WTC11 (cell line): ENCODE measurements at regions not wholly inside any gene's neighbourhood (a gene's known extent, or its start where the extent isn't known, plus 50 kb on each side); places are given as distances from the start of the nearest gene placed in this dataset.

Experiments
- ATAC-seq: fragments of 200-7000 bp; cut with Tn5 transposase; 2 replicates; pipeline ENCODE4 v1.10.0; 2021; ENCODE audit warnings: mild to moderate bottlenecking, moderate library complexity
- CTCF ChIA-PET: fragments of 300-600 bp; sonication (Branson Sonifier 250); formaldehyde crosslinking; loops from one replicate; lab custom pipeline; 2021; ENCODE audit warnings: antibody characterized with exemption; lab: Charles Lee
- POLR2A ChIA-PET: fragments of 350-600 bp; sonication (Branson Sonifier 250); formaldehyde crosslinking; loops from one replicate; lab custom pipeline; 2021; ENCODE audit warnings: antibody characterized with exemption; lab: Charles Lee
- DNase-seq: peaks from one replicate; pipeline ENCODE4 v3.0.0; 2021; ENCODE audit warnings: low spot score
- H3K27ac Mint-ChIP-seq: 2 replicates; pipeline ENCODE4 v1.8.0; 2021; ENCODE audit warnings: mixed read lengths
- H3K27me3 Mint-ChIP-seq: 2 replicates; pipeline ENCODE4 v1.8.0; 2021; ENCODE audit warnings: low read depth, mild to moderate bottlenecking, moderate library complexity, mixed read lengths
- H3K36me3 Mint-ChIP-seq: 2 replicates; pipeline ENCODE4 v1.8.0; 2021; ENCODE audit warnings: mixed read lengths
- H3K4me1 Mint-ChIP-seq: 2 replicates; pipeline ENCODE4 v1.8.0; 2022; ENCODE audit warnings: mixed read lengths
- H3K4me3 Mint-ChIP-seq: 2 replicates; pipeline ENCODE4 v1.8.0; 2021; ENCODE audit warnings: mild to moderate bottlenecking, moderate library complexity, mixed read lengths
- H3K9me3 Mint-ChIP-seq: 2 replicates; pipeline ENCODE4 v1.8.0; 2021; ENCODE audit warnings: mixed read lengths
- CREM ChIP-seq: sonication (generic); formaldehyde crosslinking; IDR thresholded peaks from 2 replicates; pipeline ENCODE4 v1.8.1; 2022; ENCODE audit warnings: mild to moderate bottlenecking, missing genetic modification reagents, moderate library complexity
- ELF4 ChIP-seq: sonication (generic); formaldehyde crosslinking; IDR thresholded peaks from 2 replicates; pipeline ENCODE4 v1.8.1; 2022; ENCODE audit warnings: low read depth, mild to moderate bottlenecking, moderate library complexity, missing genetic modification reagents
- EMX1 ChIP-seq: fragments of 250-450 bp; sonication (Bioruptor Pico); IDR thresholded peaks from 2 replicates; pipeline ENCODE4 v1.8.0; 2021; ENCODE audit warnings: mild to moderate bottlenecking
- ESRRA ChIP-seq: sonication (generic); formaldehyde crosslinking; IDR thresholded peaks from 2 replicates; pipeline ENCODE4 v1.8.1; 2022; ENCODE audit warnings: mild to moderate bottlenecking, missing genetic modification reagents, borderline replicate concordance
- FOXP1 ChIP-seq: sonication (generic); formaldehyde crosslinking; IDR thresholded peaks from 2 replicates; pipeline ENCODE4 v1.8.0; 2022; ENCODE audit warnings: missing genetic modification reagents, mild to moderate bottlenecking, moderate library complexity, borderline replicate concordance
- GRHL2 ChIP-seq: fragments of 250-450 bp; sonication (Bioruptor Pico); IDR thresholded peaks from 2 replicates; pipeline ENCODE4 v1.8.0; 2022; ENCODE audit warnings: mild to moderate bottlenecking, moderate library complexity; ENCODE audit not compliant: insufficient replicate concordance, severe bottlenecking
- HMGA2 ChIP-seq: fragments of 250-450 bp; sonication (Bioruptor Pico); IDR thresholded peaks from 2 replicates; pipeline ENCODE4 v1.4.0; 2021; ENCODE audit warnings: mild to moderate bottlenecking, moderate library complexity
- KAT7 ChIP-seq: sonication (generic); formaldehyde crosslinking; IDR thresholded peaks from 2 replicates; pipeline ENCODE4 v1.8.1; 2023; ENCODE audit warnings: missing genetic modification reagents, mild to moderate bottlenecking, borderline replicate concordance
- RELA ChIP-seq: sonication (generic); formaldehyde crosslinking; IDR thresholded peaks from 2 replicates; pipeline ENCODE4 v1.8.1; 2022; ENCODE audit warnings: missing genetic modification reagents, mild to moderate bottlenecking, borderline replicate concordance
- RORB ChIP-seq: fragments of 250-450 bp; sonication (Bioruptor Pico); IDR thresholded peaks from 2 replicates; pipeline ENCODE4 v1.9.0; 2021; ENCODE audit warnings: mild to moderate bottlenecking
- ZNF121 ChIP-seq: sonication (generic); formaldehyde crosslinking; IDR thresholded peaks from 2 replicates; pipeline ENCODE4 v1.8.0; 2023; ENCODE audit warnings: missing genetic modification reagents
- ZNF232 ChIP-seq: sonication (generic); formaldehyde crosslinking; IDR thresholded peaks from 2 replicates; pipeline ENCODE4 v1.8.0; 2022; ENCODE audit warnings: mild to moderate bottlenecking, missing genetic modification reagents
- TF ChIP-seq, protein P1 (sequence below): sonication (generic); formaldehyde crosslinking; IDR thresholded peaks from 2 replicates; pipeline ENCODE4 v1.8.1; 2023; ENCODE audit warnings: mild to moderate bottlenecking, missing genetic modification reagents, moderate library complexity
- TF ChIP-seq, protein P2 (sequence below): sonication (generic); formaldehyde crosslinking; IDR thresholded peaks from 2 replicates; pipeline ENCODE4 v1.8.0; 2023; ENCODE audit warnings: missing genetic modification reagents
- TF ChIP-seq, protein P3 (sequence below): sonication (generic); formaldehyde crosslinking; IDR thresholded peaks from 2 replicates; pipeline ENCODE4 v1.8.1; 2022; ENCODE audit warnings: low read depth, missing genetic modification reagents, borderline replicate concordance
- TF ChIP-seq, protein P4 (sequence below): sonication (generic); formaldehyde crosslinking; IDR thresholded peaks from 2 replicates; pipeline ENCODE4 v1.8.1; 2023; ENCODE audit warnings: mild to moderate bottlenecking, moderate library complexity, missing genetic modification reagents
- TF ChIP-seq, protein P5 (sequence below): sonication (generic); formaldehyde crosslinking; IDR thresholded peaks from 2 replicates; pipeline ENCODE4 v1.8.1; 2022; ENCODE audit warnings: mild to moderate bottlenecking, missing genetic modification reagents, moderate library complexity, borderline replicate concordance
- TF ChIP-seq, protein P6 (sequence below): sonication (generic); formaldehyde crosslinking; conservative IDR thresholded peaks from 2 replicates; pipeline ENCODE4 v1.8.1; 2023; ENCODE audit warnings: mild to moderate bottlenecking, low read depth, missing genetic modification reagents, moderate library complexity
- TF ChIP-seq, protein P7 (sequence below): sonication (generic); formaldehyde crosslinking; IDR thresholded peaks from 2 replicates; pipeline ENCODE4 v1.8.1; 2022; ENCODE audit warnings: missing genetic modification reagents, borderline replicate concordance

DNA sequence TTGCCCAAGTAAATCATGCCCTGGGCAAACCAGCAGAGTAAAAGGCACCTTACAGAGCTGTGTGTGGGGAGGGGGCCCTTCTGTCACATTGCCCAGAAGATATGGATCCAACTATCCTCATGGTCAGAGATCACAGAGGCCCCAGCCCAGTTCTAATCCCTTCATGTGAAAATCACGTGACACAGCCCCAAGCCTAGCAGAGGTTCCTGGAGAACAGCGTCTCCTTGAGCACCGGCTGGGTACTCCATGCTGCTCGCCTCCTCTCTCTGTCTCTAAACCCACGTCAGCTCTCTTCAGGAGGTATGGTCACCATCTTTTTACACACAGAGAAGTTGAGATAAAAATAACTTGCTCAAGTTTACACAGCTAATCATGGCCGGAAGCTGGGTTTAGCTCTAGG, 230.2 kb downstream of the ANKRD60 start:
- ATAC-seq (no peak), DNase-seq (no peak)
- POLR2A ChIA-PET, result no interaction called here
- H3K4me3 Mint-ChIP-seq, result no peak overlapping the region
- CTCF ChIA-PET, result interaction anchor here (1.0 to 1.5 kb wide), 4 partner anchors 181 to 376 kb away, joined by 3 to 5 read pairs (median 3); no protein-coding TSS in a partner anchor
- H3K9me3 Mint-ChIP-seq, result 0 out of 2 replicates have a peak, but pooled peaks cover 6% of the 10 kb centered on the region
- no peaks in the 10 kb centered on the region for H3K36me3 Mint-ChIP-seq
- H3K4me1 Mint-ChIP-seq, result peaks cover 18% of the 10 kb centered on the region
- TF ChIP-seq, protein P1, sequence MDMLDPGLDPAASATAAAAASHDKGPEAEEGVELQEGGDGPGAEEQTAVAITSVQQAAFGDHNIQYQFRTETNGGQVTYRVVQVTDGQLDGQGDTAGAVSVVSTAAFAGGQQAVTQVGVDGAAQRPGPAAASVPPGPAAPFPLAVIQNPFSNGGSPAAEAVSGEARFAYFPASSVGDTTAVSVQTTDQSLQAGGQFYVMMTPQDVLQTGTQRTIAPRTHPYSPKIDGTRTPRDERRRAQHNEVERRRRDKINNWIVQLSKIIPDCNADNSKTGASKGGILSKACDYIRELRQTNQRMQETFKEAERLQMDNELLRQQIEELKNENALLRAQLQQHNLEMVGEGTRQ (CRISPR knock-in tag), result peak; percentile 43
- TF ChIP-seq KAT7 (CRISPR knock-in tag), result no peak
- H3K27ac Mint-ChIP-seq, result no peak overlapping the region
- H3K27me3 Mint-ChIP-seq, result 0 out of 2 replicates have a peak, but pooled peaks cover 5% of the 10 kb centered on the region

DNA sequence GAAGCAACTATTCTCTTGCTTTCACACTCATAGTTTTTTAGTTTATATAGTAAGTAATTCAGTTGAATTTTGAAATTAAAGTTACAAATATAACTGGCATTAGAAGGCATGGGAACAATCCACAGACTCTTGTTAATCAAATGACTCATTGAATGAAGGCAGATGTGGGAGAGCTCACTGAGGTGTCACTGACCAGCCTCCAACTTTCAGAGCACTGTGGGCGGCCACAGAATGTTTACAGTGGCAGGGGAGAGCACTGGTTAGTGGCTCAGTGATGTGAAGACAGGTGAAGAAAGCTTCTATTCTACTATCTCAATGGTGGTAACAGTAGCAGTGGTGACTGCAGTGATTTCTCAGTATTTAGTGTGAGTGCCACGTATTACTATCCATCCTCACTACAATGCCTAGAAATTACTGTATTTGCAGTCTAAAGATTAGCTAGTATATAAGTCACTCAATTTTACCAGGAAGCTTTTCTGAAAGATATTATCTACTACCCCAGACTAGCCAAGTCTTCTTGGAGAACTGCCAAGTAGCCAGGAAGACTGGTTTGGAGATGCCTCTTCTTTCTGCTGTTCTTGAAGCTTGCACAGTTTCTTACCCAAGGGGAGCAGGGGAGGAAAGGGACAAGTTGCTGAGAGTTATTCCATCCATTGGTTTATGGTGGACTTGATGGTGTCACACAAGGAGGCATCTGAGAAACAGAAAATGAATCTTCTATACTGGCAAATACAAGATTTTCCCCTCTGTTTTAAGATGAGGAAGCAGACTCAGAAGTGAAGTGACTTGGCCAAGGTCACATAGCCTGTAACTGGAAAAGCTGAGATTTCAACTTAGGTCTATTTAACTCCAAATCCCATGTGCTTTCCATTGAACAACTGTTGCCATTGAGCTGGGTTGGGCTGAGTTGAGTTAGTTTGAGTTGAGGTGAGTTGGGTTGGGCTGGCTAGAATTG, 231.2 kb downstream of the ANKRD60 start:
- CTCF ChIA-PET, result interaction anchor here (1.1 to 1.3 kb wide), 3 partner anchors 90 to 343 kb away, joined by 3 read pairs; no protein-coding TSS in a partner anchor
- no peak overlapping the region for H3K27ac Mint-ChIP-seq
- 0 out of 2 replicates have a peak, but pooled peaks cover 6% of the 10 kb centered on the region for H3K9me3 Mint-ChIP-seq
- TF ChIP-seq GRHL2 (CRISPR knock-in tag), result no peak
- no peak for TF ChIP-seq RORB (CRISPR knock-in tag)
- no peak for TF ChIP-seq ZNF232 (CRISPR knock-in tag)
- TF ChIP-seq ELF4 (CRISPR knock-in tag), result no peak
- TF ChIP-seq HMGA2 (CRISPR knock-in tag), result no peak
- TF ChIP-seq, protein P2, sequence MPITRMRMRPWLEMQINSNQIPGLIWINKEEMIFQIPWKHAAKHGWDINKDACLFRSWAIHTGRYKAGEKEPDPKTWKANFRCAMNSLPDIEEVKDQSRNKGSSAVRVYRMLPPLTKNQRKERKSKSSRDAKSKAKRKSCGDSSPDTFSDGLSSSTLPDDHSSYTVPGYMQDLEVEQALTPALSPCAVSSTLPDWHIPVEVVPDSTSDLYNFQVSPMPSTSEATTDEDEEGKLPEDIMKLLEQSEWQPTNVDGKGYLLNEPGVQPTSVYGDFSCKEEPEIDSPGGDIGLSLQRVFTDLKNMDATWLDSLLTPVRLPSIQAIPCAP (CRISPR knock-in tag), result no peak
- no peak for TF ChIP-seq EMX1 (CRISPR knock-in tag)
- no peak for TF ChIP-seq CREM (CRISPR knock-in tag)
- H3K27me3 Mint-ChIP-seq, result 0 out of 2 replicates have a peak, but pooled peaks cover 5% of the 10 kb centered on the region
- no peak overlapping the region for H3K4me3 Mint-ChIP-seq
- no peaks in the 10 kb centered on the region for H3K36me3 Mint-ChIP-seq
- H3K4me1 Mint-ChIP-seq, result peaks cover 18% of the 10 kb centered on the region
- DNase-seq, result no peak
- no peak for ATAC-seq
- POLR2A ChIA-PET, result no interaction called here

DNA sequence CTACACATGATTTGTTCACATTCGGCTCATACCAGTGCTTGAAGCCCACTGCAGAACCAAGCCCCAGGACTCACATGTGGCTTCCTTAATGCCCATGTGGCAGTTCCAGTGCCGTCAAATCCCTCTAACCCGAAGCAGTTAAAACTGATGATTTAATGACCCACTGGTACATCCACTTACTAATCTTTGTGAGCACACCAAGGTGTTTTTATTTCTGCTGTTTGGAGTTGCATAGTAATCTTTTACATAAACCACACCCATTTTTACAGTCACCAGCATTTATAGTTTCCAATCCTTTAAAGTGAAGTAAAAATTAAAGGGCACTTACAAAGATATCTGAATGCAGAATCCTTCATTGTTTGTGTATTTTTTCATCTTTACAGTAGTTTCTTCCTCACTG, 232.0 kb downstream of the ANKRD60 start:
- ChIA-PET CTCF (interaction anchor here (1.1 kb wide), 1 partner anchor 91 kb away, joined by 3 read pairs; no protein-coding TSS in a partner anchor), POLR2A (no interaction called here)
- TF ChIP-seq RELA (no peak), ELF4 (CRISPR knock-in tag) (no peak), ZNF121 (no peak), ESRRA (CRISPR knock-in tag) (no peak), FOXP1 (CRISPR knock-in tag) (no peak)
- TF ChIP-seq, protein P3, sequence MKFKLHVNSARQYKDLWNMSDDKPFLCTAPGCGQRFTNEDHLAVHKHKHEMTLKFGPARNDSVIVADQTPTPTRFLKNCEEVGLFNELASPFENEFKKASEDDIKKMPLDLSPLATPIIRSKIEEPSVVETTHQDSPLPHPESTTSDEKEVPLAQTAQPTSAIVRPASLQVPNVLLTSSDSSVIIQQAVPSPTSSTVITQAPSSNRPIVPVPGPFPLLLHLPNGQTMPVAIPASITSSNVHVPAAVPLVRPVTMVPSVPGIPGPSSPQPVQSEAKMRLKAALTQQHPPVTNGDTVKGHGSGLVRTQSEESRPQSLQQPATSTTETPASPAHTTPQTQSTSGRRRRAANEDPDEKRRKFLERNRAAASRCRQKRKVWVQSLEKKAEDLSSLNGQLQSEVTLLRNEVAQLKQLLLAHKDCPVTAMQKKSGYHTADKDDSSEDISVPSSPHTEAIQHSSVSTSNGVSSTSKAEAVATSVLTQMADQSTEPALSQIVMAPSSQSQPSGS (CRISPR knock-in tag), result no peak
- TF ChIP-seq, protein P4, sequence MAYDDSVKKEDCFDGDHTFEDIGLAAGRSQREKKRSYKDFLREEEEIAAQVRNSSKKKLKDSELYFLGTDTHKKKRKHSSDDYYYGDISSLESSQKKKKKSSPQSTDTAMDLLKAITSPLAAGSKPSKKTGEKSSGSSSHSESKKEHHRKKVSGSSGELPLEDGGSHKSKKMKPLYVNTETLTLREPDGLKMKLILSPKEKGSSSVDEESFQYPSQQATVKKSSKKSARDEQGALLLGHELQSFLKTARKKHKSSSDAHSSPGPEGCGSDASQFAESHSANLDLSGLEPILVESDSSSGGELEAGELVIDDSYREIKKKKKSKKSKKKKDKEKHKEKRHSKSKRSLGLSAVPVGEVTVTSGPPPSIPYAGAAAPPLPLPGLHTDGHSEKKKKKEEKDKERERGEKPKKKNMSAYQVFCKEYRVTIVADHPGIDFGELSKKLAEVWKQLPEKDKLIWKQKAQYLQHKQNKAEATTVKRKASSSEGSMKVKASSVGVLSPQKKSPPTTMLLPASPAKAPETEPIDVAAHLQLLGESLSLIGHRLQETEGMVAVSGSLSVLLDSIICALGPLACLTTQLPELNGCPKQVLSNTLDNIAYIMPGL (CRISPR knock-in tag), result no peak
- TF ChIP-seq, protein P5, sequence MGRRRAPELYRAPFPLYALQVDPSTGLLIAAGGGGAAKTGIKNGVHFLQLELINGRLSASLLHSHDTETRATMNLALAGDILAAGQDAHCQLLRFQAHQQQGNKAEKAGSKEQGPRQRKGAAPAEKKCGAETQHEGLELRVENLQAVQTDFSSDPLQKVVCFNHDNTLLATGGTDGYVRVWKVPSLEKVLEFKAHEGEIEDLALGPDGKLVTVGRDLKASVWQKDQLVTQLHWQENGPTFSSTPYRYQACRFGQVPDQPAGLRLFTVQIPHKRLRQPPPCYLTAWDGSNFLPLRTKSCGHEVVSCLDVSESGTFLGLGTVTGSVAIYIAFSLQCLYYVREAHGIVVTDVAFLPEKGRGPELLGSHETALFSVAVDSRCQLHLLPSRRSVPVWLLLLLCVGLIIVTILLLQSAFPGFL (CRISPR knock-in tag), result no peak
- TF ChIP-seq, protein P6, sequence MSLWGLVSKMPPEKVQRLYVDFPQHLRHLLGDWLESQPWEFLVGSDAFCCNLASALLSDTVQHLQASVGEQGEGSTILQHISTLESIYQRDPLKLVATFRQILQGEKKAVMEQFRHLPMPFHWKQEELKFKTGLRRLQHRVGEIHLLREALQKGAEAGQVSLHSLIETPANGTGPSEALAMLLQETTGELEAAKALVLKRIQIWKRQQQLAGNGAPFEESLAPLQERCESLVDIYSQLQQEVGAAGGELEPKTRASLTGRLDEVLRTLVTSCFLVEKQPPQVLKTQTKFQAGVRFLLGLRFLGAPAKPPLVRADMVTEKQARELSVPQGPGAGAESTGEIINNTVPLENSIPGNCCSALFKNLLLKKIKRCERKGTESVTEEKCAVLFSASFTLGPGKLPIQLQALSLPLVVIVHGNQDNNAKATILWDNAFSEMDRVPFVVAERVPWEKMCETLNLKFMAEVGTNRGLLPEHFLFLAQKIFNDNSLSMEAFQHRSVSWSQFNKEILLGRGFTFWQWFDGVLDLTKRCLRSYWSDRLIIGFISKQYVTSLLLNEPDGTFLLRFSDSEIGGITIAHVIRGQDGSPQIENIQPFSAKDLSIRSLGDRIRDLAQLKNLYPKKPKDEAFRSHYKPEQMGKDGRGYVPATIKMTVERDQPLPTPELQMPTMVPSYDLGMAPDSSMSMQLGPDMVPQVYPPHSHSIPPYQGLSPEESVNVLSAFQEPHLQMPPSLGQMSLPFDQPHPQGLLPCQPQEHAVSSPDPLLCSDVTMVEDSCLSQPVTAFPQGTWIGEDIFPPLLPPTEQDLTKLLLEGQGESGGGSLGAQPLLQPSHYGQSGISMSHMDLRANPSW (CRISPR knock-in tag), result no peak
- TF ChIP-seq, protein P7, sequence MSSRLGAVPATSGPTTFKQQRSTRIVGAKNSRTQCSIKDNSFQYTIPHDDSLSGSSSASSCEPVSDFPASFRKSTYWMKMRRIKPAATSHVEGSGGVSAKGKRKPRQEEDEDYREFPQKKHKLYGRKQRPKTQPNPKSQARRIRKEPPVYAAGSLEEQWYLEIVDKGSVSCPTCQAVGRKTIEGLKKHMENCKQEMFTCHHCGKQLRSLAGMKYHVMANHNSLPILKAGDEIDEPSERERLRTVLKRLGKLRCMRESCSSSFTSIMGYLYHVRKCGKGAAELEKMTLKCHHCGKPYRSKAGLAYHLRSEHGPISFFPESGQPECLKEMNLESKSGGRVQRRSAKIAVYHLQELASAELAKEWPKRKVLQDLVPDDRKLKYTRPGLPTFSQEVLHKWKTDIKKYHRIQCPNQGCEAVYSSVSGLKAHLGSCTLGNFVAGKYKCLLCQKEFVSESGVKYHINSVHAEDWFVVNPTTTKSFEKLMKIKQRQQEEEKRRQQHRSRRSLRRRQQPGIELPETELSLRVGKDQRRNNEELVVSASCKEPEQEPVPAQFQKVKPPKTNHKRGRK (CRISPR knock-in tag), result no peak
- H3K4me1 Mint-ChIP-seq, result peaks cover 18% of the 10 kb centered on the region
- no peaks in the 10 kb centered on the region for H3K36me3 Mint-ChIP-seq
- no peak overlapping the region for H3K27ac Mint-ChIP-seq
- no peak overlapping the region for H3K4me3 Mint-ChIP-seq
- 0 out of 2 replicates have a peak, but pooled peaks cover 5% of the 10 kb centered on the region for H3K27me3 Mint-ChIP-seq
- H3K9me3 Mint-ChIP-seq, result 0 out of 2 replicates have a peak, but pooled peaks cover 6% of the 10 kb centered on the region
- DNase-seq (no peak), ATAC-seq (no peak)
